ENCODE measurements at regions not wholly inside any gene's neighbourhood (a gene's known extent, or its start where the extent isn't known, plus 50 kb on each side); places are given as distances from the start of the nearest gene placed in this dataset.

GRCh38 chr1:112317140-112317539, 78.9 kb upstream of the CTTNBP2NL start:
- TF ChIP-seq POLR2AphosphoS5 (IDR thresholded peaks at IDR 0.05; ENCODE audit: low read depth, low read length) (no peak), POLR2A (IDR thresholded peaks at IDR 0.05; ENCODE audit: low read depth, low read length) (no peak), TAF1 (IDR thresholded peaks at IDR 0.05; ENCODE audit: low read depth, low read length) (no peak)
